PC-3 (cell line): ENCODE measurements at regions not wholly inside any gene's neighbourhood (a gene's known extent, or its start where the extent isn't known, plus 50 kb on each side); places are given as distances from the start of the nearest gene placed in this dataset.

Experiments used
- ATAC-seq: fragments of 200-7000 bp; cut with Tn5 transposase; 2 replicates; pipeline ENCODE4 v1.9.1; 2020; ENCODE audit warnings: mild to moderate bottlenecking, moderate library complexity
- BruUV-seq: library from RNA; stranded (reverse); fragments of 400-500 nt; replicated peaks from 2 replicates; lab custom pipeline; 2021; lab: Mats Ljungman, UMichigan
- CTCF ChIA-PET: fragments of 300-600 bp; sonication (Branson Sonifier 250); formaldehyde crosslinking; loops from one replicate; lab custom pipeline; 2022; ENCODE audit warnings: antibody characterized with exemption; lab: Charles Lee
- POLR2A ChIA-PET: fragments of 300-600 bp; sonication (Branson Sonifier 250); formaldehyde crosslinking; loops from one replicate; lab custom pipeline; 2022; ENCODE audit warnings: antibody characterized with exemption; ENCODE audit not compliant: unreplicated experiment; lab: Charles Lee
- DNase-seq: peaks from one replicate; pipeline ENCODE4 v3.0.0-alpha.2; 2015
- H2AFZ ChIP-seq: fragments of 300-600 bp; sonication (generic); 2 replicates; pipeline ENCODE4 v1.6.0; 2016; ENCODE audit warnings: antibody characterized with exemption, low read length
- H3F3A ChIP-seq: fragments of 300-600 bp; sonication (generic); one replicate; pipeline ENCODE4 v1.6.0; 2017; ENCODE audit warnings: antibody characterized with exemption, low read length, control low read depth, mild to moderate bottlenecking; ENCODE audit not compliant: unreplicated experiment
- H3K27ac ChIP-seq: fragments of 300-600 bp; sonication (generic); 2 replicates; pipeline ENCODE4 v1.5.1; 2016; ENCODE audit warnings: mild to moderate bottlenecking, low read length
- H3K27me3 ChIP-seq: fragments of 300-600 bp; sonication (generic); 2 replicates; pipeline ENCODE4 v1.6.1; 2016; ENCODE audit warnings: low read length, mixed read lengths
- H3K36me3 ChIP-seq: fragments of 300-600 bp; sonication (generic); 2 replicates; pipeline ENCODE4 v1.6.1; 2016; ENCODE audit warnings: low read depth, mixed run types, low read length, mixed read lengths
- H3K4me1 ChIP-seq: fragments of 300-600 bp; sonication (generic); 2 replicates; pipeline ENCODE4 v1.5.1; 2016; ENCODE audit warnings: low read length; ENCODE audit not compliant: insufficient read depth
- H3K4me2 ChIP-seq: fragments of 300-600 bp; sonication (generic); 2 replicates; pipeline ENCODE4 v1.6.0; 2016; ENCODE audit warnings: low read length
- H3K4me3 ChIP-seq: fragments of 300-600 bp; sonication (generic); 2 replicates; pipeline ENCODE4 v1.5.1; 2016; ENCODE audit warnings: mild to moderate bottlenecking, low read length, mixed read lengths
- H3K79me2 ChIP-seq: fragments of 300-600 bp; sonication (generic); 2 replicates; pipeline ENCODE4 v1.6.1; 2017; ENCODE audit warnings: low read length, mixed read lengths
- H3K9ac ChIP-seq: fragments of 300-600 bp; sonication (generic); 2 replicates; pipeline ENCODE4 v1.6.0; 2016; ENCODE audit warnings: mild to moderate bottlenecking, low read length
- H3K9me2 ChIP-seq: fragments of 300-600 bp; sonication (generic); replicated peaks from 2 replicates; pipeline ENCODE4 v1.6.1; 2016; ENCODE audit warnings: mixed run types, low read length, mixed read lengths
- H3K9me3 ChIP-seq: fragments of 300-600 bp; sonication (generic); 2 replicates; pipeline ENCODE4 v1.6.1; 2016; ENCODE audit warnings: low read length, mixed read lengths
- H4K20me1 ChIP-seq: fragments of 300-600 bp; sonication (generic); 2 replicates; pipeline ENCODE4 v1.6.1; 2016; ENCODE audit warnings: low read length, mixed read lengths
- CTCF ChIP-seq: fragments of 300-600 bp; sonication (generic); conservative IDR thresholded peaks from 2 replicates; pipeline ENCODE4 v1.5.1; 2017; ENCODE audit warnings: antibody characterized with exemption, low read depth, mild to moderate bottlenecking, low read length
- EZH2 ChIP-seq: fragments of 300-600 bp; sonication (generic); IDR thresholded peaks from one replicate; pipeline ENCODE4 v1.6.1; 2017; ENCODE audit warnings: antibody characterized with exemption, mild to moderate bottlenecking, low read length; ENCODE audit not compliant: unreplicated experiment
- EZH2phosphoT487 ChIP-seq: fragments of 300-600 bp; sonication (generic); IDR thresholded peaks from 2 replicates; pipeline ENCODE4 v1.6.1; 2018; ENCODE audit warnings: mild to moderate bottlenecking, antibody characterized with exemption, low read length, borderline replicate concordance
- intact Hi-C: fragments of 100-400 bp; cut with micrococcal nuclease; formaldehyde crosslinking; loops from 2 replicates; pipeline ENCODE4 v1.9.0; 2023

DNA sequence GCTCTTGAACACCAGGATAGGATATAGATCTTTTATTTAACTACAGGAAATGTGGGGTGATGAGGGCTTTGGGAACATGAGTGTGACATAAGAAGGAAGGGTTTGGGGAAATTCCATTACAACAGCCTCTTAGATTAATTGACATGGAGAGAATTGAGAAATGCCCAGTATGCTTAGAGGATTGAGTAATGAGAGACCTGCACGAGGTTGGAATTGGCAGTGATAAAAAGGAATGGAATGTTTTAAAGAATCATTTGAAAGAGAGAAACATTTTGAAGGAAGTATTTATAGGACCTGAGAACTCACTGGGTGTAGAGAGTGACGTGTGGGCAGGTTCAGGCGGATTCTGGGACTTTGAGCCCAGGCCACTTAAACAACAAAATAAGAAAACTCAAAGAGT, 227.0 kb downstream of the BMP2 start:
- ATAC-seq, result no peak
- H3K36me3 ChIP-seq, result no peaks in the 10 kb centered on the region
- no peaks in the 10 kb centered on the region for H3K9me3 ChIP-seq
- intact Hi-C loops, result no loop called here
- no peak overlapping the region for H3K4me3 ChIP-seq
- no peak overlapping the region for H2AFZ ChIP-seq
- H3F3A ChIP-seq, result no peaks in the 10 kb centered on the region
- peaks cover 24% of the 10 kb centered on the region for H3K4me1 ChIP-seq
- peaks cover 16% of the 10 kb centered on the region; the same call in 1 of the 2 replicates for H3K27me3 ChIP-seq
- H3K9me2 ChIP-seq, result no peaks in the 10 kb centered on the region
- H4K20me1 ChIP-seq, result no peaks in the 10 kb centered on the region
- no peaks in the 10 kb centered on the region for H3K79me2 ChIP-seq
- no TSS peak for BruUV-seq
- no peak overlapping the region for H3K9ac ChIP-seq
- CTCF ChIA-PET, result no interaction called here
- no peak overlapping the region for H3K27ac ChIP-seq
- DNase-seq, result peak; percentile 45
- POLR2A ChIA-PET, result no interaction called here
- H3K4me2 ChIP-seq, result no peak overlapping the region
- TF ChIP-seq CTCF (no peak), EZH2 (no peak), EZH2phosphoT487 (no peak)

DNA sequence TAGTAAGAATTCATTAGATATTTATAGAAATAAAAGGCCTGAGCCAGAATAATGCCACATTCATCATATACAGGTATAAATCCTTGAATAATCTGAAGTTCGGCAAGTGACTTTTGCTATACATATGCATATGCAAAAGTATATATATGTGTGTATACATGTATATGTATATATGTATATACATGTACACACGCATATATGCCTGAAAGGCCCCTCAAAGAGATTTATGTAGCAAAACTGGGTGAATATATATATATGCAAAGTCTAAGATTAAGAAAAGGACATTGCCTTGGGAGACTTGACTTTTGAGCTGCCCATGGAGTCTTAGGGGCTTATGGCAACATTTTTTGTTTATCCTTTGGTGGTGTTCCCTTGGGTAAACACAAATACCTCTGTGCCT, 231.4 kb downstream of the BMP2 start:
- no TSS peak for BruUV-seq
- intact Hi-C loops, result no loop called here

More for the DNA sequence above, 231.4 kb downstream of the BMP2 start:
- Histone ChIP-seq H3K36me3 (no peaks in the 10 kb centered on the region), H3K4me3 (no peak overlapping the region), H3K4me1 (peaks cover 6% of the 10 kb centered on the region; the same call in 1 of the 2 replicates), H3K9me2 (no peaks in the 10 kb centered on the region), H3K27me3 (peaks cover 26% of the 10 kb centered on the region; the same call in 1 of the 2 replicates), H3K9ac (no peak overlapping the region), H3K4me2 (no peak overlapping the region), H3F3A (no peaks in the 10 kb centered on the region), H2AFZ (no peak overlapping the region), H3K9me3 (no peaks in the 10 kb centered on the region), H3K27ac (no peak overlapping the region), H4K20me1 (no peaks in the 10 kb centered on the region), H3K79me2 (no peaks in the 10 kb centered on the region)
- ChIA-PET POLR2A (no interaction called here), CTCF (no interaction called here)
- DNase-seq (no peak), ATAC-seq (no peak)
- TF ChIP-seq CTCF (no peak), EZH2 (no peak), EZH2phosphoT487 (no peak)
